OCI-LY1 (cell line): ENCODE measurements at regions not wholly inside any gene's neighbourhood (a gene's known extent, or its start where the extent isn't known, plus 50 kb on each side); places are given as distances from the start of the nearest gene placed in this dataset.

Experiments
- H2AFZ ChIP-seq: fragments of 200-600 bp; sonication (generic), shearing (Covaris generic); 2 replicates; pipeline ENCODE4 v1.6.0; 2014; ENCODE audit warnings: antibody characterized with exemption, mild to moderate bottlenecking, low read length
- H3F3A ChIP-seq: fragments of 200-600 bp; sonication (generic), shearing (Covaris generic); 2 replicates; pipeline ENCODE4 v1.6.0; 2014; ENCODE audit warnings: mild to moderate bottlenecking, antibody characterized with exemption, low read length, moderate library complexity; ENCODE audit not compliant: insufficient read depth
- H3K27ac ChIP-seq: fragments of 200-600 bp; sonication (generic); 2 replicates; pipeline ENCODE4 v1.5.1; 2014; ENCODE audit warnings: low read length, mixed run types, mild to moderate bottlenecking, low read depth; ENCODE audit not compliant: poor library complexity, severe bottlenecking
- H3K27me3 ChIP-seq: fragments of 200-600 bp; sonication (generic); 2 replicates; pipeline ENCODE4 v1.6.0; 2014; ENCODE audit warnings: antibody characterized with exemption, mild to moderate bottlenecking, low read length, moderate library complexity; ENCODE audit not compliant: insufficient read depth
- H3K36me3 ChIP-seq: fragments of 200-600 bp; sonication (generic); 2 replicates; pipeline ENCODE4 v1.6.1; 2014; ENCODE audit warnings: mild to moderate bottlenecking, antibody characterized with exemption, low read length, moderate library complexity, mixed read lengths; ENCODE audit not compliant: insufficient read depth
- H3K4me1 ChIP-seq: fragments of 200-600 bp; sonication (generic); 2 replicates; pipeline ENCODE4 v1.5.1; 2014; ENCODE audit warnings: mild to moderate bottlenecking, low read length, moderate library complexity; ENCODE audit not compliant: insufficient read depth, severe bottlenecking
- H3K4me2 ChIP-seq: fragments of 200-600 bp; sonication (generic), shearing (Covaris generic); 2 replicates; pipeline ENCODE4 v1.6.1; 2014; ENCODE audit warnings: low read length
- H3K4me3 ChIP-seq: fragments of 200-600 bp; sonication (generic); 2 replicates; pipeline ENCODE4 v1.5.1; 2014; ENCODE audit warnings: low read length, low read depth, mild to moderate bottlenecking, mixed read lengths; ENCODE audit not compliant: poor library complexity, severe bottlenecking
- H3K79me2 ChIP-seq: fragments of 200-600 bp; shearing (Covaris generic); 2 replicates; pipeline ENCODE4 v1.6.1; 2016; ENCODE audit warnings: mixed run types, low read length, mixed read lengths; ENCODE audit not compliant: insufficient read depth
- H3K9ac ChIP-seq: fragments of 200-600 bp; sonication (generic), shearing (Covaris generic); 2 replicates; pipeline ENCODE4 v1.6.1; 2014; ENCODE audit warnings: mild to moderate bottlenecking, low read length, mixed read lengths
- H3K9me2 ChIP-seq: fragments of 200-600 bp; sonication (generic), shearing (Covaris generic); 2 replicates; pipeline ENCODE4 v1.6.1; 2014; ENCODE audit warnings: low read depth, mild to moderate bottlenecking, low read length, mixed read lengths
- H3K9me3 ChIP-seq: fragments of 200-600 bp; shearing (Covaris generic); 2 replicates; pipeline ENCODE4 v1.6.1; 2014; ENCODE audit warnings: low read length, mixed read lengths
- H4K20me1 ChIP-seq: fragments of 200-600 bp; sonication (generic), shearing (Covaris generic); 2 replicates; pipeline ENCODE4 v1.6.0; 2016; ENCODE audit warnings: mild to moderate bottlenecking, low read length; ENCODE audit not compliant: insufficient read depth
- EZH2 ChIP-seq: fragments of 200-600 bp; sonication (generic), shearing (Covaris generic); IDR thresholded peaks from 2 replicates; pipeline ENCODE4 v1.8.0; 2017; ENCODE audit warnings: borderline replicate concordance, mixed run types, mild to moderate bottlenecking, antibody characterized with exemption, low read length, moderate library complexity, mixed read lengths
- TF ChIP-seq, protein P1 (sequence below): fragments of 200-600 bp; sonication (generic), shearing (Covaris generic); IDR thresholded peaks from 2 replicates; pipeline ENCODE4 v1.5.1; 2017; ENCODE audit warnings: mild to moderate bottlenecking, antibody characterized with exemption, low read length, moderate library complexity, mixed read lengths

DNA sequence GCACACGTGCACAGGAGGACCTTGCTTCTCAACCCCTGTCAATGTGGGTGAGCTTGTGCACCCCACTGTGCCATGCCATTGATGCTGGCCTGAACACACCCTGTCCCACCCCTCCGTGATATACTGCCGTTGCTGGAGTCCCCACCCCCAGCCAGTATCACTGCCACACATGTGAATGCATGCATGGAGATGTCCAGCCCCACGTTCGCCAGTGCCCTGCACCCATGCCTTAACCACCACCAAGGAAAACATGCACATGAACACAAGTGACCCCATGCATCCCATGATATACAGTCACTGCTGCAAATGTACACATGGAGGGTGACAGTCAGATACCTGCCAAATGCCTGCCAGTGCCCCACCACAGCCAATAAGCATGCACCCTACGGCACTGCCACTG is 692.5 kb upstream of the ZWINT start:
- no peak overlapping the region for H3K4me3 ChIP-seq
- no peaks in the 10 kb centered on the region for H4K20me1 ChIP-seq
- H3K36me3 ChIP-seq = no peaks in the 10 kb centered on the region
- H2AFZ ChIP-seq = no peak overlapping the region
- no peak for TF ChIP-seq EZH2
- TF ChIP-seq, protein P1, sequence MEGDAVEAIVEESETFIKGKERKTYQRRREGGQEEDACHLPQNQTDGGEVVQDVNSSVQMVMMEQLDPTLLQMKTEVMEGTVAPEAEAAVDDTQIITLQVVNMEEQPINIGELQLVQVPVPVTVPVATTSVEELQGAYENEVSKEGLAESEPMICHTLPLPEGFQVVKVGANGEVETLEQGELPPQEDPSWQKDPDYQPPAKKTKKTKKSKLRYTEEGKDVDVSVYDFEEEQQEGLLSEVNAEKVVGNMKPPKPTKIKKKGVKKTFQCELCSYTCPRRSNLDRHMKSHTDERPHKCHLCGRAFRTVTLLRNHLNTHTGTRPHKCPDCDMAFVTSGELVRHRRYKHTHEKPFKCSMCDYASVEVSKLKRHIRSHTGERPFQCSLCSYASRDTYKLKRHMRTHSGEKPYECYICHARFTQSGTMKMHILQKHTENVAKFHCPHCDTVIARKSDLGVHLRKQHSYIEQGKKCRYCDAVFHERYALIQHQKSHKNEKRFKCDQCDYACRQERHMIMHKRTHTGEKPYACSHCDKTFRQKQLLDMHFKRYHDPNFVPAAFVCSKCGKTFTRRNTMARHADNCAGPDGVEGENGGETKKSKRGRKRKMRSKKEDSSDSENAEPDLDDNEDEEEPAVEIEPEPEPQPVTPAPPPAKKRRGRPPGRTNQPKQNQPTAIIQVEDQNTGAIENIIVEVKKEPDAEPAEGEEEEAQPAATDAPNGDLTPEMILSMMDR = no peak
- H3K9me3 ChIP-seq = no peaks in the 10 kb centered on the region
- H3K9ac ChIP-seq = no peak overlapping the region
- no peaks in the 10 kb centered on the region for H3K9me2 ChIP-seq
- no peak overlapping the region for H3K27ac ChIP-seq
- no peaks in the 10 kb centered on the region for H3K79me2 ChIP-seq
- H3F3A ChIP-seq = no peaks in the 10 kb centered on the region
- no peaks in the 10 kb centered on the region for H3K4me1 ChIP-seq
- H3K27me3 ChIP-seq = no peaks in the 10 kb centered on the region
- H3K4me2 ChIP-seq = no peak overlapping the region

DNA sequence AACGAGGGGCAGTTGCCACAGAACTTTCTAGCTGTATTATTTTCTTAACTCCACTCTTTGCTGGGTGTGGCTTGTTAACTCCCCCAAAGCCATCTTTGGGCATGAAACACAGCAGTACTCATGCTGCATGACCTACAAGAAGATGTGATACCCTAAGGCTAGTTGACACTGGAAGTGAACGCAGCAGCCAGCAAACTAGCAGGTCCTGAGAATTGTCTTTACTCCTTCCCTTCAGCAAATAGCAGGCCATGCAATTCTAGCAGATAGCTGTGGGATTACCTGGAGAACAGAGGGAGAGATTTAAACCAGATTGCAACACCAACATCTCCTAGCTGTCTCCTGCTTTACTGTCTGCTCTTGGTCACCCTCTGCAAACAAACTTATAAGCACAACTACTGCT is 688.0 kb upstream of the ZWINT start:
- H3K9me2 ChIP-seq = no peaks in the 10 kb centered on the region
- H3K9ac ChIP-seq = no peak overlapping the region
- no peak overlapping the region for H3K27ac ChIP-seq
- no peak overlapping the region for H3K4me3 ChIP-seq
- H2AFZ ChIP-seq = no peak overlapping the region
- H3K9me3 ChIP-seq = no peaks in the 10 kb centered on the region
- H3F3A ChIP-seq = no peaks in the 10 kb centered on the region
- H3K4me2 ChIP-seq = no peak overlapping the region
- H3K27me3 ChIP-seq = no peaks in the 10 kb centered on the region
- H3K4me1 ChIP-seq = no peaks in the 10 kb centered on the region
- H3K79me2 ChIP-seq = no peaks in the 10 kb centered on the region
- TF ChIP-seq, protein P1 = no peak
- no peak for TF ChIP-seq EZH2
- H4K20me1 ChIP-seq = no peaks in the 10 kb centered on the region
- no peaks in the 10 kb centered on the region for H3K36me3 ChIP-seq

DNA sequence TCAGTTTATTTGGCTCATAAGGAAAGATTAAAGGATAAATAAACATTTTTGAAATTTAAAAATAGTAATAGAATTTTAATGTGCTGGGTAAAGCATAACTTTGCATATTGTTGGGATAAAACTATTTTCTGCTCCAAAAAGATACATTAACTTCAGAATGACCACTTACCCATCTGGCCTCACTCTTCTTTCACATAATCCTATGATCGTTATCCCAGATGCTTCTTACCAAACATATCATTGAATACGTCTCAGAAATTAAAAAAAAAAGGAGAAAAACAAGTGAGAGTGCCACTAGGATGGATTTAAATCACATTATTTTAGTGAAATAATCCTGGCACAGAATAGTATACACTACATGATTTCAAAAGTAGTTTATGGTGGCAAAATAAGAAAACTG is 677.5 kb upstream of the ZWINT start:
- no peak overlapping the region for H3K4me2 ChIP-seq
- no peaks in the 10 kb centered on the region for H3K79me2 ChIP-seq
- H4K20me1 ChIP-seq = no peaks in the 10 kb centered on the region
- no peak for TF ChIP-seq EZH2
- TF ChIP-seq, protein P1 = no peak
- H3K27me3 ChIP-seq = no peaks in the 10 kb centered on the region
- no peaks in the 10 kb centered on the region for H3K4me1 ChIP-seq
- H2AFZ ChIP-seq = no peak overlapping the region
- no peak overlapping the region for H3K9ac ChIP-seq
- H3K27ac ChIP-seq = no peak overlapping the region
- no peaks in the 10 kb centered on the region for H3K9me3 ChIP-seq
- no peak overlapping the region for H3K4me3 ChIP-seq
- no peaks in the 10 kb centered on the region for H3F3A ChIP-seq
- no peaks in the 10 kb centered on the region for H3K9me2 ChIP-seq
- no peaks in the 10 kb centered on the region for H3K36me3 ChIP-seq
